Urinary bladder (tissue), 3 donors: ENCODE measurements at regions not wholly inside any gene's neighbourhood (a gene's known extent, or its start where the extent isn't known, plus 50 kb on each side); places are given as distances from the start of the nearest gene placed in this dataset.

Source experiments
- DNase-seq: peaks from one replicate; pipeline ENCODE4 v3.0.0-alpha.2; 2015; ENCODE audit errors: extremely low spot score
- H3K27ac ChIP-seq: one replicate; pipeline ENCODE4 v1.5.1; 2013; ENCODE audit warnings: low read depth, mild to moderate bottlenecking, moderate library complexity
- H3K36me3 ChIP-seq: one replicate; pipeline ENCODE4 v1.6.1; 2013; ENCODE audit warnings: mild to moderate bottlenecking, moderate library complexity; ENCODE audit not compliant: insufficient read depth
- H3K4me1 ChIP-seq: one replicate; pipeline ENCODE4 v1.6.1; 2013; ENCODE audit warnings: mild to moderate bottlenecking, moderate library complexity; ENCODE audit not compliant: insufficient read depth
- H3K4me3 ChIP-seq: one replicate; pipeline ENCODE4 v1.5.1; 2013; ENCODE audit warnings: low read depth, low read length
- WGBS: extraction: QIAGEN DNeasy Blood & Tissue Kit; methylation state at CpG from one replicate; pipeline ENCODE4 v1.1.7; 2013; 5-methylcytosine and 5-hydroxymethylcytosine counted together
- donor health status: healthy with polysubstance abuse.
- donor health status: healthy.

- DNase-seq = no peak
- Histone ChIP-seq H3K4me1 (no peaks in the 10 kb centered on the region), H3K36me3 (peaks cover 1% of the 10 kb centered on the region), H3K4me3 (no peak overlapping the region), H3K27ac (no peak overlapping the region)
- WGBS = 54% methylated on average over 1 of the region's 1 CpG
Measured at GRCh38 chr1:55646181-55646580, 431.0 kb upstream of the USP24 start.

DNA sequence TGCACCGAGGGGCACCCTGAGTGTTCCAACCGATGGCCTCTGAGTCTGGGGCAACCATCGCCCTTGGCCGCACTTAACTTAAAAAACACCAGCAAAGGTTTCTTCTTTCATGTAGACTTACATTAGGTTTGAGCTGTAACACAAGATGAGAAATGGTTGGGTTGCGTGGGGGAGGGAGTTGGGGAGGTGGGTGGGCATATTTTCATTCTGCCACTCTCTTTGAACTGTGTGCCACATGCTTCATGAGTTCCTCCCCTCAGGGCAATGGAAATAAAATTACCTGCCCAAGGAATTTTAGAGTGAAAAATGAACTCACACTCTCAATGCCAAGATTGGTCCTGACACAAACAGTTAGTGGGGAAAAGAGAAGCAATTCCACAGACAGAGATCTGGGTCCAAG lies 430.1 kb upstream of the USP24 start:
- Histone ChIP-seq H3K4me1 (peaks cover 2% of the 10 kb centered on the region), H3K27ac (no peak overlapping the region), H3K36me3 (peaks cover 1% of the 10 kb centered on the region), H3K4me3 (no peak overlapping the region)
- 98% methylated on average over 5 of the region's 5 CpGs for WGBS
- DNase-seq = no peak

DNA sequence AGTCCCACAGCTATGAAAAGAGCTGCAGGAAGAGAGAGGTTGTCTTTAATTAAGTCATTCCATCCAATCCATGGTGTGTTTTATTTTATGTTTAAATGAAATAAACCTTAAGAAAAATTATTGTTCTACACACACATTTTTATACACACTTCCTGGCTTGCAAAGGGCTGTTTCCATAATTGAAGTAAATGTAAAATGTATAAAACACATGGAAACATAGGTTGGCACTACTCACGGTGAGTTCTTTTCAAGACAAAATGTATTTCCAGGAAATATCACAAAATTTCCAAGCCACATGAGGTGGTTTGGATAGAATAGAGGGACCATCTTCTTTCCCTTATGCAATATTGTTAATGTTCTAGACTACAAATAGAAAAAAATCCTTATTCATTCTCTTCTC lies 426.8 kb upstream of the USP24 start:
- WGBS = 95% methylated on average over 1 of the region's 1 CpG
- peaks cover 1% of the 10 kb centered on the region for H3K36me3 ChIP-seq
- no peak for DNase-seq

DNA sequence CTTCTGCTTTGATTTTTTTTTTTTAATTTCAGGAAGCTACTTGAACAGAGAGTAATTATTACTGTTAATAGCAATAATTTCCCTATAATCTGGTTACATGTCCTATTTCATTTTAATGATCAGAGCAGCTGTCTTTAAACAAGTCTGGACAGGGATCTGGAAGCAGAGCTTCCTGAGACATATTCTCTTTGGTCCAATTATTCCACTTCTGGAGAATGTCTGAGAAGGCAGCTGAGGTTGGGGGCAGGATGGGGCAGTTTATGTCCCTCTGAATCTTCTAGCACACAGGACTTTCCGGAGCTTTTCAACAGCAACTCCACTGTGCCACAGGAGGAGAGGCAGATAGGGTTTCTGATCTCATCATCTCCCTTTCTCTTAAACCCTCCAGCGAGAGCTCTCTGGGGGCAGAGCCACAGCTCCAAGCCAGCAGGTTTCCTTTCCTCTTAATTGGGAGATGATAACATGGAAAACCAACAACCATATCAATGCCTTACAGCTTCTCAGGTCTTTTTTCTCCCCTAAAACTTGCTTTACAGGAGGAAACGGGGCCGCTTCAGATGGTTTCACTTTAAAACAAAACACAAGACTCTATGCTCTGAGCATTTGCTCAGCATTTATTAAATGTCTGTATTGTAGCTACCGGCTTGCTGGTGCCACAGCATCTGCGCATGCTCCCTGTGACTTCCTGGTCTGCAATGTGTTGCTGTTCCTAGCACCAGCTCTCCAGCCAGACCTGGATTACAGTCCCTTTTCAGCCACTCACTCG lies 425.7 kb upstream of the USP24 start:
- H3K27ac ChIP-seq = peak overlapping the region; percentile 41
- 24% methylated on average over 7 of the region's 7 CpGs for WGBS
- H3K4me3 ChIP-seq = peak overlapping the region; percentile 16
- H3K4me1 ChIP-seq = peaks cover 2% of the 10 kb centered on the region
- no peak for DNase-seq
- peaks cover 1% of the 10 kb centered on the region for H3K36me3 ChIP-seq

More for the DNA sequence above, 426.8 kb upstream of the USP24 start:
- peaks cover 2% of the 10 kb centered on the region for H3K4me1 ChIP-seq
- H3K27ac ChIP-seq = no peak overlapping the region
- H3K4me3 ChIP-seq = no peak overlapping the region

GRCh38 chr1:55639526-55639925 lies 424.4 kb upstream of the USP24 start:
- H3K4me1 ChIP-seq = peaks cover 2% of the 10 kb centered on the region
- no peak overlapping the region for H3K27ac ChIP-seq
- no peak overlapping the region for H3K4me3 ChIP-seq
- peaks cover 1% of the 10 kb centered on the region for H3K36me3 ChIP-seq
- 90% methylated on average over 5 of the region's 5 CpGs for WGBS
- no peak for DNase-seq

- 76% methylated on average over 1 of the region's 1 CpG for WGBS
- Histone ChIP-seq H3K4me1 (peaks cover 2% of the 10 kb centered on the region), H3K27ac (no peak overlapping the region), H3K4me3 (no peak overlapping the region), H3K36me3 (peaks cover 1% of the 10 kb centered on the region)
- no peak for DNase-seq
Measured at GRCh38 chr1:55639051-55639450, 423.9 kb upstream of the USP24 start.

DNA sequence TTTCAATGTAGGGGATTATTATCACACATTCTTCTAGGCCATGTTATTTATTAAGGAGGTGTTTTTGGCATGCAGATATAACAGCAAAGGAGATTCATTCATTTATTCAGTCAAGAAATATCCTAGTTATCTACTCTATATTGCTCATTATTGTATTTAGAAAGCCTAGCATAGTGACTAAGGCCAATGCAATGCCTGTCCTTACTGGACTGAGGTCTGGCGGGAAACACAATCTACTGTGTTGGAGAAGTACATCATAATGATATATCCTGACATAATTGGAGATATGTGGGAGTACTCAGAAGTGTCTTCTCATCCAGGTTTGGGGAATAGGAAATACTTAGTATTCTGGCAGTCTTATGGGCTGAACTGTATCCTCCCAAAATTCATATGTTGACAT lies 421.5 kb upstream of the USP24 start:
- WGBS = 95% methylated on average over 1 of the region's 1 CpG
- H3K36me3 ChIP-seq = peaks cover 1% of the 10 kb centered on the region
- H3K4me3 ChIP-seq = no peak overlapping the region
- peaks cover 2% of the 10 kb centered on the region for H3K4me1 ChIP-seq
- H3K27ac ChIP-seq = no peak overlapping the region
- no peak for DNase-seq

GRCh38 chr1:55635856-55636255 lies 420.7 kb upstream of the USP24 start:
- no peak overlapping the region for H3K4me3 ChIP-seq
- H3K27ac ChIP-seq = no peak overlapping the region
- DNase-seq = no peak
- 41% methylated on average over 2 of the region's 2 CpGs for WGBS
- H3K36me3 ChIP-seq = no peaks in the 10 kb centered on the region
- H3K4me1 ChIP-seq = peaks cover 1% of the 10 kb centered on the region

DNA sequence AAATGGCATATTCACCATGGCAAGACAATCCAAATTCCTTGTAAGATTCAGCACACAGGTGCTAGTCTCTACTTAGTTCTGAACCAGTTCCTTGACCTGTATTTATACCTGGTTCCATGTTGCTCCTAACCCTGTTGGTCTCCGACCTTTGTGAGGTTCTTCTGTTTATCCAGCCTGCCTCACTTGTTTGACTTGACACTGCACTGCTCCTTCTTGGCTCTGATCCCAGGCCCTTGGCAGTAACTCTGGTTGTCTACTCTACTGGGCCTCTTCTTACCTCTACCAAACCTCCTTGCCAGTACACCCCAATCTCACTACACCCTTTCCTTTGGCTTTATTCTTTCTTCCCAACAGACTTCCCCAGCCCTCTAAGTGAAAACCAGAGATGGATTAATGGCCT lies 419.4 kb upstream of the USP24 start:
- DNase-seq = no peak
- WGBS = 84% methylated on average over 1 of the region's 1 CpG
- Histone ChIP-seq H3K36me3 (no peaks in the 10 kb centered on the region), H3K4me3 (no peak overlapping the region), H3K27ac (no peak overlapping the region), H3K4me1 (no peaks in the 10 kb centered on the region)

DNA sequence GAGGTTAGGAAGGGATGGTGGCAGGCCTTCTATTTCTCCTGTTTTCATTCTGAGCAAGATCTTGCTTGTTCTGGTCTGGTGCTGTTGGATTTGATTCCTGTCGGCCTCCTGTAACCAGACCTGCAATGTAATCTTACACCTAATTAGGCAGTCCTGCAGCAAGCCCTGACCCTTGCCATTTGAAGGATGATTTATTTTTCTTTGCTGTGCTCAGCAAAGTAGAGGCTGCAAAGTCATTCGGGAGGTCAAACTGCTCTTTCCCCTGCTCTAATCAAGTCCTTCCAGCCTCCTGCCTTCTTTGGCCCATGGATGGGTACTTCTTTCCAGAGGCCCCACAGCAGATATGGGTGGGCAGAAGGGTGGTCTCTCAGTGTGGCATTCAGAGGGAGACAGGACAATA lies 417.7 kb upstream of the USP24 start:
- no peaks in the 10 kb centered on the region for H3K36me3 ChIP-seq
- no peak for DNase-seq
- H3K4me1 ChIP-seq = no peaks in the 10 kb centered on the region
- H3K27ac ChIP-seq = no peak overlapping the region
- WGBS = 75% methylated on average over 2 of the region's 2 CpGs
- H3K4me3 ChIP-seq = no peak overlapping the region

GRCh38 chr1:55632058-55632457 lies 416.9 kb upstream of the USP24 start:
- DNase-seq = no peak
- 50% methylated on average over 3 of the region's 3 CpGs for WGBS
- Histone ChIP-seq H3K27ac (no peak overlapping the region), H3K36me3 (no peaks in the 10 kb centered on the region), H3K4me1 (no peaks in the 10 kb centered on the region), H3K4me3 (no peak overlapping the region)

DNA sequence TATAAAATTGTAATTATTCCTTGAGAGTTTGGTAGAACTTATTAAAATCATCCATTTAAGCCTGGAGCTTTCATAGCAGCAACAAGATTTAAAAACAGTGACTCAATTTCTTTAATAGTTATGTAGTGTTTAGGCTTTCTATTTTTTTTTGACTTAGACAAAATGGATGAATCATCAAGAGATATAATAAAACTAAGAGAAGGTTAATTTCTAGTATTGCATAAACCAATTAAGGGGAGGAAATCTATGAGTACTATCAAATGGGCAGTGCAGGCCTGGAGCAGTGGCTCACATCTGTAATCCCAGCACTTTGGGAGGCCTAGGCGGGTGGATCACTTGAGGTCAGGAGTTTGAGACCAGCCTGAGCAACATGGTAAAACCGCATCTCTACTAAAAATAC lies 416.3 kb upstream of the USP24 start:
- Histone ChIP-seq H3K4me1 (no peaks in the 10 kb centered on the region), H3K4me3 (no peak overlapping the region), H3K36me3 (no peaks in the 10 kb centered on the region), H3K27ac (no peak overlapping the region)
- no peak for DNase-seq
- 91% methylated on average over 2 of the region's 2 CpGs for WGBS

GRCh38 chr1:55626326-55626725 lies 411.2 kb upstream of the USP24 start:
- Histone ChIP-seq H3K27ac (no peak overlapping the region), H3K36me3 (no peaks in the 10 kb centered on the region), H3K4me3 (no peak overlapping the region), H3K4me1 (no peaks in the 10 kb centered on the region)
- WGBS = 78% methylated on average over 1 of the region's 1 CpG
- DNase-seq = no peak

- WGBS = 78% methylated on average over 3 of the region's 3 CpGs
Measured at GRCh38 chr1:55624766-55625165, 409.6 kb upstream of the USP24 start.

GRCh38 chr1:55623311-55623710 lies 408.1 kb upstream of the USP24 start:
- no peaks in the 10 kb centered on the region for H3K4me1 ChIP-seq
- no peaks in the 10 kb centered on the region for H3K36me3 ChIP-seq
- WGBS = 36% methylated on average over 4 of the region's 4 CpGs
- DNase-seq = peak; percentile 41
- H3K27ac ChIP-seq = no peak overlapping the region
- no peak overlapping the region for H3K4me3 ChIP-seq

More at GRCh38 chr1:55624766-55625165, 409.6 kb upstream of the USP24 start:
- Histone ChIP-seq H3K4me3 (no peak overlapping the region), H3K4me1 (no peaks in the 10 kb centered on the region), H3K27ac (no peak overlapping the region), H3K36me3 (no peaks in the 10 kb centered on the region)
- no peak for DNase-seq
